IMR-90 (cell line): ENCODE measurements at regions not wholly inside any gene's neighbourhood (a gene's known extent, or its start where the extent isn't known, plus 50 kb on each side); places are given as distances from the start of the nearest gene placed in this dataset.

Source experiments
- CEBPB ChIP-seq: IDR thresholded peaks from 2 replicates; pipeline ENCODE4 v1.6.1; 2012; ENCODE audit warnings: low read depth, low read length, improper control_type of control experiment
- CTCF ChIP-seq: conservative IDR thresholded peaks from 2 replicates; pipeline ENCODE4 v1.5.1; 2012; ENCODE audit warnings: mild to moderate bottlenecking, low read depth, low read length, improper control_type of control experiment
- ELK1 ChIP-seq: fragments of 150-350 bp; IDR thresholded peaks from 2 replicates; pipeline ENCODE4 v1.6.1; 2016; ENCODE audit warnings: low read depth, mild to moderate bottlenecking, low read length, moderate library complexity, borderline replicate concordance
- FOS ChIP-seq: fragments of 150-350 bp; IDR thresholded peaks from 2 replicates; pipeline ENCODE4 v1.6.1; 2016; ENCODE audit warnings: low read depth, low read length
- MAFK ChIP-seq: IDR thresholded peaks from 2 replicates; pipeline ENCODE4 v1.6.1; 2012; ENCODE audit warnings: low read depth, low read length, improper control_type of control experiment
- MXI1 ChIP-seq: IDR thresholded peaks from 2 replicates; pipeline ENCODE4 v1.6.1; 2012; ENCODE audit warnings: low read depth, mild to moderate bottlenecking, low read length, moderate library complexity, borderline replicate concordance
- POLR2A ChIP-seq: IDR thresholded peaks from 2 replicates; pipeline ENCODE4 v1.6.1; 2012; ENCODE audit warnings: mild to moderate bottlenecking, low read depth, low read length
- RAD21 ChIP-seq: IDR thresholded peaks from 2 replicates; pipeline ENCODE4 v1.6.1; 2012; ENCODE audit warnings: low read length, improper control_type of control experiment
- RCOR1 ChIP-seq: IDR thresholded peaks from 2 replicates; pipeline ENCODE4 v1.6.1; 2012; ENCODE audit warnings: mild to moderate bottlenecking, low read length, improper control_type of control experiment; ENCODE audit not compliant: insufficient replicate concordance
- SMC3 ChIP-seq: fragments of 150-350 bp; IDR thresholded peaks from 2 replicates; pipeline ENCODE4 v1.6.1; 2016; ENCODE audit warnings: low read depth, mild to moderate bottlenecking, antibody characterized with exemption, low read length, moderate library complexity
- TF ChIP-seq, protein P1 (sequence below): fragments of 150-350 bp; IDR thresholded peaks from 2 replicates; pipeline ENCODE4 v1.6.1; 2017; ENCODE audit warnings: mild to moderate bottlenecking, antibody characterized with exemption, low read length, low read depth

DNA sequence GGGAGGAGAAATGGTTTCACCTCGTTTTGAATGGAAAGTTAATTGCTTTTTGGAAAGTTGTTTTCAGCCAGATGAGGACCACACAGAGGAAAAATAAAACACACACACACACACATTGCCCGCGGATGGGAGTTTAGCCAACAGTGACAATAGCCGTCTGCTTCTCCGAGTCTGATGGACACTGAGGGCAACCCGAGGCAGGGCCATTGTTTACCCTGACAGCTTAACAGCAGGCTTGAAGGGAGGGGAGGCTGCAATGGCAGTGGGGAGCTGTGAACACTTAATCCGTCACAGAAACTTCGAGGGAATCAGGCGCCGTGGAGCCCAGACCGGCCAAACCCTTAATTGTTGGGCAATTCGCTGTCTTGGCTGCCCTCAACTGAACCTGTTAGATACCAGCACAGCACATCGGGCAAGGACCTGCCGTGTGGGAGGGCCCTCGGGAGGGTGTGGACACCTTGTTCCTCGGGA, 145.9 kb downstream of the ACKR3 start:
- TF ChIP-seq CTCF, result no peak
- TF ChIP-seq RAD21, result no peak
- TF ChIP-seq MXI1, result no peak
- no peak for TF ChIP-seq ELK1
- TF ChIP-seq MAFK, result no peak
- TF ChIP-seq FOS, result no peak
- no peak for TF ChIP-seq POLR2A
- no peak for TF ChIP-seq CEBPB
- TF ChIP-seq, protein P1, sequence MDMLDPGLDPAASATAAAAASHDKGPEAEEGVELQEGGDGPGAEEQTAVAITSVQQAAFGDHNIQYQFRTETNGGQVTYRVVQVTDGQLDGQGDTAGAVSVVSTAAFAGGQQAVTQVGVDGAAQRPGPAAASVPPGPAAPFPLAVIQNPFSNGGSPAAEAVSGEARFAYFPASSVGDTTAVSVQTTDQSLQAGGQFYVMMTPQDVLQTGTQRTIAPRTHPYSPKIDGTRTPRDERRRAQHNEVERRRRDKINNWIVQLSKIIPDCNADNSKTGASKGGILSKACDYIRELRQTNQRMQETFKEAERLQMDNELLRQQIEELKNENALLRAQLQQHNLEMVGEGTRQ, result no peak
- no peak for TF ChIP-seq RCOR1
- TF ChIP-seq SMC3, result no peak
